Neural cell (in vitro differentiated cells): ENCODE measurements at regions not wholly inside any gene's neighbourhood (a gene's known extent, or its start where the extent isn't known, plus 50 kb on each side); places are given as distances from the start of the nearest gene placed in this dataset.
"Not testable (repeated sequence)": the region's sequence is repeated elsewhere in the genome, so short reads cannot be mapped to it uniquely, and the experiment has no call there.

ENCODE experiments used
- H2AFZ ChIP-seq: fragments of 200-600, 300-800 bp; sonication (generic), shearing (Covaris generic); 2 replicates; pipeline ENCODE4 v1.6.0; 2014; ENCODE audit warnings: low read depth, mild to moderate bottlenecking, antibody characterized with exemption, low read length, moderate library complexity
- H3F3A ChIP-seq: fragments of 200-600 bp; shearing (Covaris generic); 2 replicates; pipeline ENCODE4 v1.6.1; 2016; ENCODE audit warnings: mild to moderate bottlenecking, moderate library complexity, mixed read lengths, antibody characterized with exemption, low read length; ENCODE audit not compliant: insufficient read depth, poor library complexity, severe bottlenecking
- H3K27ac ChIP-seq: fragments of 200-600, 300-800 bp; sonication (generic), shearing (Covaris generic); 2 replicates; pipeline ENCODE4 v1.5.1; 2014; ENCODE audit warnings: mild to moderate bottlenecking, low read length, moderate library complexity
- H3K27me3 ChIP-seq: fragments of 300-800, 200-600 bp; sonication (generic), shearing (Covaris generic); 2 replicates; pipeline ENCODE4 v1.6.0; 2014; ENCODE audit warnings: mild to moderate bottlenecking, low read depth, low read length, moderate library complexity; ENCODE audit not compliant: insufficient read depth
- H3K36me3 ChIP-seq: fragments of 300-800, 200-600 bp; sonication (generic), shearing (Covaris generic); 2 replicates; pipeline ENCODE4 v1.5.1; 2014; ENCODE audit warnings: mild to moderate bottlenecking, antibody characterized with exemption, low read length, moderate library complexity; ENCODE audit not compliant: insufficient read depth
- H3K4me2 ChIP-seq: fragments of 300-800, 200-600 bp; sonication (generic), shearing (Covaris generic); 2 replicates; pipeline ENCODE4 v1.6.0; 2014; ENCODE audit warnings: mild to moderate bottlenecking, low read length
- H3K4me3 ChIP-seq: fragments of 300-800, 200-600 bp; sonication (generic), shearing (Covaris generic); 2 replicates; pipeline ENCODE4 v1.5.1; 2014; ENCODE audit warnings: mild to moderate bottlenecking, low read length, moderate library complexity
- H3K79me2 ChIP-seq: fragments of 200-600 bp; shearing (Covaris generic); replicated peaks from 2 replicates; pipeline ENCODE4 v1.6.0; 2014; ENCODE audit warnings: mild to moderate bottlenecking, low read length, moderate library complexity; ENCODE audit not compliant: insufficient read depth
- H3K9ac ChIP-seq: fragments of 300-800, 200-600 bp; sonication (generic), shearing (Covaris generic); 2 replicates; pipeline ENCODE4 v1.6.1; 2016; ENCODE audit warnings: mild to moderate bottlenecking, low read length, mixed read lengths
- H3K9me2 ChIP-seq: fragments of 200-600 bp; shearing (Covaris generic); 2 replicates; pipeline ENCODE4 v1.6.1; 2016; ENCODE audit warnings: mild to moderate bottlenecking, low read length, mixed read lengths; ENCODE audit not compliant: insufficient read depth
- H3K9me3 ChIP-seq: fragments of 200-600, 300-800 bp; sonication (generic), shearing (Covaris generic); 2 replicates; pipeline ENCODE4 v1.6.1; 2016; ENCODE audit warnings: mild to moderate bottlenecking, mixed run types, low read length, moderate library complexity, mixed read lengths
- H4K20me1 ChIP-seq: fragments of 200-600 bp; shearing (Covaris generic); 2 replicates; pipeline ENCODE4 v1.6.1; 2016; ENCODE audit warnings: mild to moderate bottlenecking, mixed run types; ENCODE audit not compliant: insufficient read depth
- EP300 ChIP-seq: fragments of 450-650 bp; conservative IDR thresholded peaks from 2 replicates; pipeline ENCODE4 v1.6.1; 2014; ENCODE audit warnings: antibody characterized with exemption, mild to moderate bottlenecking, moderate library complexity; ENCODE audit not compliant: poor library complexity, severe bottlenecking
- EZH2 ChIP-seq: fragments of 200-600, 300-800 bp; shearing (Covaris generic), sonication (generic); IDR thresholded peaks from 2 replicates; pipeline ENCODE4 v1.6.1; 2014; ENCODE audit warnings: antibody characterized with exemption, low read length, borderline replicate concordance, mild to moderate bottlenecking; ENCODE audit not compliant: insufficient read depth, poor library complexity, severe bottlenecking
- MXI1 ChIP-seq: fragments of 450-650 bp; conservative IDR thresholded peaks from 2 replicates; pipeline ENCODE4 v1.6.1; 2014; ENCODE audit warnings: antibody characterized with exemption, mild to moderate bottlenecking; ENCODE audit not compliant: poor library complexity, severe bottlenecking
- POLR2AphosphoS5 ChIP-seq: IDR thresholded peaks from 2 replicates; pipeline ENCODE4 v1.6.1; 2012
- RAD21 ChIP-seq: fragments of 450-650 bp; conservative IDR thresholded peaks from 2 replicates; pipeline ENCODE4 v1.6.1; 2014; ENCODE audit warnings: antibody characterized with exemption, mild to moderate bottlenecking, moderate library complexity
- SMC3 ChIP-seq: fragments of 450-650 bp; conservative IDR thresholded peaks from 2 replicates; pipeline ENCODE4 v1.6.1; 2014; ENCODE audit warnings: antibody characterized with exemption, mild to moderate bottlenecking, moderate library complexity; ENCODE audit not compliant: poor library complexity
- TAF1 ChIP-seq: IDR thresholded peaks from 2 replicates; pipeline ENCODE4 v1.6.1; 2012; ENCODE audit warnings: low read depth
- TF ChIP-seq, protein P1 (sequence below): fragments of 450-650 bp; IDR thresholded peaks from 2 replicates; pipeline ENCODE4 v1.5.1; 2014; ENCODE audit warnings: antibody characterized with exemption, mild to moderate bottlenecking, moderate library complexity; ENCODE audit not compliant: poor library complexity, severe bottlenecking
- TF ChIP-seq, protein P2 (sequence below): IDR thresholded peaks from 2 replicates; pipeline ENCODE4 v1.6.1; 2012; ENCODE audit warnings: borderline replicate concordance

DNA sequence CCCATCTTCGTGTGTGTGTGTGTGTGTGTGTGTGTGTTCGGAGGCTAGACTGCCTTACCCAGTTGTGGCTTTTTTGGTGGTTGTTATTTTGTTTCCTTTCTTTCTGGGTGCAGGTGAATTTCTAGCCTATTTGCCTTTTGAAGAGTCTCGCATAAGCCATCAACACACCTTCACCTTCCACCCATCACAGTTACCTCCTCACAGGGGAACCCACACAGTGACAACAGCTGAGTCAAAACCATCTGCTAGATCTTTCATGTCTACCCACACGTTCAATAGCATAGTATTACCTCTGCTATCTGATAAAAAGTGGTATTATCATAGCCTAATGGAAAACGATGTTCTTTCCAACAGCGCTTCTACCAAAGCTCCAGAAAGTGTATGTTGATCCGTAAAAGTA lies 303.2 kb upstream of the TMTC4 start:
- Histone ChIP-seq H3K36me3 (no peaks in the 10 kb centered on the region), H3K9me3 (no peaks in the 10 kb centered on the region), H3K4me2 (no peak overlapping the region), H3K9ac (no peak overlapping the region), H4K20me1 (no peaks in the 10 kb centered on the region), H3F3A (no peaks in the 10 kb centered on the region), H3K9me2 (no peaks in the 10 kb centered on the region), H3K27me3 (no peaks in the 10 kb centered on the region), H3K79me2 (no peaks in the 10 kb centered on the region), H3K4me3 (no peak overlapping the region), H2AFZ (no peak overlapping the region), H3K27ac (no peak overlapping the region)
- no peak for TF ChIP-seq MXI1
- TF ChIP-seq, protein P1, sequence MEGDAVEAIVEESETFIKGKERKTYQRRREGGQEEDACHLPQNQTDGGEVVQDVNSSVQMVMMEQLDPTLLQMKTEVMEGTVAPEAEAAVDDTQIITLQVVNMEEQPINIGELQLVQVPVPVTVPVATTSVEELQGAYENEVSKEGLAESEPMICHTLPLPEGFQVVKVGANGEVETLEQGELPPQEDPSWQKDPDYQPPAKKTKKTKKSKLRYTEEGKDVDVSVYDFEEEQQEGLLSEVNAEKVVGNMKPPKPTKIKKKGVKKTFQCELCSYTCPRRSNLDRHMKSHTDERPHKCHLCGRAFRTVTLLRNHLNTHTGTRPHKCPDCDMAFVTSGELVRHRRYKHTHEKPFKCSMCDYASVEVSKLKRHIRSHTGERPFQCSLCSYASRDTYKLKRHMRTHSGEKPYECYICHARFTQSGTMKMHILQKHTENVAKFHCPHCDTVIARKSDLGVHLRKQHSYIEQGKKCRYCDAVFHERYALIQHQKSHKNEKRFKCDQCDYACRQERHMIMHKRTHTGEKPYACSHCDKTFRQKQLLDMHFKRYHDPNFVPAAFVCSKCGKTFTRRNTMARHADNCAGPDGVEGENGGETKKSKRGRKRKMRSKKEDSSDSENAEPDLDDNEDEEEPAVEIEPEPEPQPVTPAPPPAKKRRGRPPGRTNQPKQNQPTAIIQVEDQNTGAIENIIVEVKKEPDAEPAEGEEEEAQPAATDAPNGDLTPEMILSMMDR = no peak
- TF ChIP-seq POLR2AphosphoS5 = no peak
- no peak for TF ChIP-seq RAD21
- TF ChIP-seq, protein P2, sequence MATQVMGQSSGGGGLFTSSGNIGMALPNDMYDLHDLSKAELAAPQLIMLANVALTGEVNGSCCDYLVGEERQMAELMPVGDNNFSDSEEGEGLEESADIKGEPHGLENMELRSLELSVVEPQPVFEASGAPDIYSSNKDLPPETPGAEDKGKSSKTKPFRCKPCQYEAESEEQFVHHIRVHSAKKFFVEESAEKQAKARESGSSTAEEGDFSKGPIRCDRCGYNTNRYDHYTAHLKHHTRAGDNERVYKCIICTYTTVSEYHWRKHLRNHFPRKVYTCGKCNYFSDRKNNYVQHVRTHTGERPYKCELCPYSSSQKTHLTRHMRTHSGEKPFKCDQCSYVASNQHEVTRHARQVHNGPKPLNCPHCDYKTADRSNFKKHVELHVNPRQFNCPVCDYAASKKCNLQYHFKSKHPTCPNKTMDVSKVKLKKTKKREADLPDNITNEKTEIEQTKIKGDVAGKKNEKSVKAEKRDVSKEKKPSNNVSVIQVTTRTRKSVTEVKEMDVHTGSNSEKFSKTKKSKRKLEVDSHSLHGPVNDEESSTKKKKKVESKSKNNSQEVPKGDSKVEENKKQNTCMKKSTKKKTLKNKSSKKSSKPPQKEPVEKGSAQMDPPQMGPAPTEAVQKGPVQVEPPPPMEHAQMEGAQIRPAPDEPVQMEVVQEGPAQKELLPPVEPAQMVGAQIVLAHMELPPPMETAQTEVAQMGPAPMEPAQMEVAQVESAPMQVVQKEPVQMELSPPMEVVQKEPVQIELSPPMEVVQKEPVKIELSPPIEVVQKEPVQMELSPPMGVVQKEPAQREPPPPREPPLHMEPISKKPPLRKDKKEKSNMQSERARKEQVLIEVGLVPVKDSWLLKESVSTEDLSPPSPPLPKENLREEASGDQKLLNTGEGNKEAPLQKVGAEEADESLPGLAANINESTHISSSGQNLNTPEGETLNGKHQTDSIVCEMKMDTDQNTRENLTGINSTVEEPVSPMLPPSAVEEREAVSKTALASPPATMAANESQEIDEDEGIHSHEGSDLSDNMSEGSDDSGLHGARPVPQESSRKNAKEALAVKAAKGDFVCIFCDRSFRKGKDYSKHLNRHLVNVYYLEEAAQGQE = no peak
- no peak for TF ChIP-seq EP300
- no peak for TF ChIP-seq TAF1
- no peak for TF ChIP-seq SMC3
- no peak for TF ChIP-seq EZH2

DNA sequence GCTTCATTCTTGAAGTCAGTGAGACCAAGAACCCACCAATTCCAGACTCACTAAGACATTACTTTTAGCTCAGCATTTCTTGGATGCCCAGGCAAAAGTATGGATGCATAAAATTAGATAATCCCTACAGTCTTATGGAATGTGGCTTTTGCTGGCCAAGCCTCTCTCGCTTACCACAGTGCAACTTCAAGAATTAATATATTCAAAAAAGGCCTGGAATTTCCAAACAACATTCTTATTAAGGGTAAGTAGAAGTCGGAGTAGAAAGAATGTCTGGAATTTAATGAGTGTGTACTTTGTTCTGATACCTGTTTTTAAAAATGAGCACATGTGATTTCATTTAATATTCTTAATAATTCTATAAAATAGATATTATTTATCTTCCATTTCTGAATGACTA lies 302.4 kb upstream of the TMTC4 start:
- TF ChIP-seq EZH2 (no peak), MXI1 (no peak), POLR2AphosphoS5 (no peak), TAF1 (no peak), EP300 (no peak), RAD21 (no peak), SMC3 (no peak)
- TF ChIP-seq, protein P1 = no peak
- TF ChIP-seq, protein P2 = no peak

DNA sequence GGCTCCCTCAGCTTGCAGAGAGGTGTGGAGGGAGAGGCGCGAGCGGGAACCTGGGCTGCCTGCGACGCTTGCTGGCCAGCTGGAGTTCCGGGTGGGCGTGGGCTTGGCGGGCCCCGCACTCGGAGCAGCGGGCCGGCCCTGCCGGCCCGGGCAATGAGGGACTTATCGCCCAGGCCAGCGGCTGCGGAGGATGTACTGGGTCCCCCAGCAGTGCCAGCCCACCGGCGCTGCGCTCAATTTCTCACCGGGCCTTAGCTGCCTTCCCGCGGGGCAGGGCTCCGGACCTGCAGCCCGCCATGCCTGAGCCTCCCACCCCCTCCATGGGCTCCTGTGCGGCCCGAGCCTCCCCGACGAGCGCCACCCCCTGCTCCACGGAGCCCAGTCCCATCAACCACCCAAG lies 301.1 kb upstream of the TMTC4 start:
- H2AFZ ChIP-seq, H3K27ac ChIP-seq, H3K4me2 ChIP-seq, H3K9ac ChIP-seq, H3K27me3 ChIP-seq, H3K79me2 ChIP-seq, H3K36me3 ChIP-seq, H3K9me3 ChIP-seq, H3F3A ChIP-seq, H3K4me3 ChIP-seq, H3K9me2 ChIP-seq, H4K20me1 ChIP-seq: not testable (repeated sequence)

More for the DNA sequence above, 302.4 kb upstream of the TMTC4 start:
- H3K36me3 ChIP-seq = no peaks in the 10 kb centered on the region
- no peaks in the 10 kb centered on the region for H3K9me2 ChIP-seq
- H4K20me1 ChIP-seq = no peaks in the 10 kb centered on the region
- no peaks in the 10 kb centered on the region for H3K27me3 ChIP-seq
- H3K4me2 ChIP-seq = no peak overlapping the region
- no peak overlapping the region for H3K27ac ChIP-seq
- H2AFZ ChIP-seq = no peak overlapping the region
- no peaks in the 10 kb centered on the region for H3K9me3 ChIP-seq
- H3K9ac ChIP-seq = no peak overlapping the region
- H3K79me2 ChIP-seq = no peaks in the 10 kb centered on the region
- H3K4me3 ChIP-seq = no peak overlapping the region
- H3F3A ChIP-seq = no peaks in the 10 kb centered on the region
